Adipose tissue (tissue), 3 donors: ENCODE measurements at regions not wholly inside any gene's neighbourhood (a gene's known extent, or its start where the extent isn't known, plus 50 kb on each side); places are given as distances from the start of the nearest gene placed in this dataset.

ENCODE experiments used
- H3K27ac ChIP-seq: one replicate; pipeline ENCODE4 v1.5.1; 2013; ENCODE audit warnings: low read depth, low read length
- WGBS, 3 donors: extraction: QIAGEN DNeasy Blood & Tissue Kit; methylation state at CpG; one replicate each; pipeline ENCODE4 v1.1.7; 2013; 5-methylcytosine and 5-hydroxymethylcytosine counted together
- donor health status: healthy with polysubstance abuse.
- donor health status: Bipolar disorder and iron deficiency.
- donor health status: healthy.

- no peak overlapping the region for H3K27ac ChIP-seq
- 66 to 97% (median 95%) methylated on average over 2 of the region's 2 CpGs for WGBS, 3 donors
Measured at GRCh38 chr2:217156801-217157200, 296.9 kb upstream of the TNP1 start.

- no peak overlapping the region for H3K27ac ChIP-seq
- 74 to 86% (median 85%) methylated on average over 9 of the region's 9 CpGs for WGBS, 3 donors
Measured at GRCh38 chr2:217154923-217155322, 295.1 kb upstream of the TNP1 start.

- WGBS, 3 donors: 69 to 98% (median 96%) methylated on average over 5 of the region's 5 CpGs
- no peak overlapping the region for H3K27ac ChIP-seq
Measured at GRCh38 chr2:217153510-217153909, 293.6 kb upstream of the TNP1 start.

- no peak overlapping the region for H3K27ac ChIP-seq
- WGBS, 3 donors: 84 to 95% (median 91%) methylated on average over 3 of the region's 3 CpGs
Measured at GRCh38 chr2:217152831-217153230, 293.0 kb upstream of the TNP1 start.

GRCh38 chr2:217151509-217152206 lies 291.8 kb upstream of the TNP1 start:
- H3K27ac ChIP-seq: no peak overlapping the region
- 61 to 86% (median 73%) methylated on average over 10 of the region's 10 CpGs for WGBS, 3 donors

GRCh38 chr2:217150236-217150635 lies 290.4 kb upstream of the TNP1 start:
- no peak overlapping the region for H3K27ac ChIP-seq
- 69 to 85% (median 73%) methylated on average over 4 of the region's 4 CpGs for WGBS, 3 donors

- no peak overlapping the region for H3K27ac ChIP-seq
- 67 to 78% (median 74%) methylated on average over 4 of the region's 4 CpGs for WGBS, 3 donors
Measured at GRCh38 chr2:217149087-217149660, 289.3 kb upstream of the TNP1 start.

- 38 to 80% (median 80%) methylated on average over 2 of the region's 2 CpGs for WGBS, 3 donors
- no peak overlapping the region for H3K27ac ChIP-seq
Measured at GRCh38 chr2:217147818-217148217, 288.0 kb upstream of the TNP1 start.

GRCh38 chr2:217146956-217147355 lies 287.1 kb upstream of the TNP1 start:
- WGBS, 3 donors: 80 to 95% (median 88%) methylated on average over 4 of the region's 4 CpGs
- H3K27ac ChIP-seq: no peak overlapping the region

GRCh38 chr2:217142649-217143266 lies 282.9 kb upstream of the TNP1 start:
- 69 to 83% (median 79%) methylated on average over 3 of the region's 3 CpGs for WGBS, 3 donors
- H3K27ac ChIP-seq: no peak overlapping the region

GRCh38 chr2:217138284-217138683 lies 278.4 kb upstream of the TNP1 start:
- WGBS, 3 donors: 78 to 93% (median 89%) methylated on average over 4 of the region's 4 CpGs
- no peak overlapping the region for H3K27ac ChIP-seq

GRCh38 chr2:217127744-217128143 lies 267.9 kb upstream of the TNP1 start:
- WGBS, 3 donors: 80 to 90% (median 81%) methylated on average over 2 of the region's 2 CpGs
- no peak overlapping the region for H3K27ac ChIP-seq

GRCh38 chr2:217125014-217125413 lies 265.1 kb upstream of the TNP1 start:
- WGBS, 3 donors: 79 to 95% (median 90%) methylated on average over 3 of the region's 3 CpGs
- H3K27ac ChIP-seq: no peak overlapping the region

- WGBS, 3 donors: 79 to 93% (median 93%) methylated on average over 2 of the region's 2 CpGs
- H3K27ac ChIP-seq: no peak overlapping the region
Measured at GRCh38 chr2:217124050-217124449, 264.2 kb upstream of the TNP1 start.

- 91 to 96% (median 94%) methylated on average over 2 of the region's 2 CpGs for WGBS, 3 donors
- no peak overlapping the region for H3K27ac ChIP-seq
Measured at GRCh38 chr2:217121565-217121964, 261.7 kb upstream of the TNP1 start.

- WGBS, 3 donors: 89 to 95% (median 92%) methylated on average over 4 of the region's 4 CpGs
- no peak overlapping the region for H3K27ac ChIP-seq
Measured at GRCh38 chr2:217120429-217120828, 260.6 kb upstream of the TNP1 start.

GRCh38 chr2:217118559-217119284 lies 258.9 kb upstream of the TNP1 start:
- no peak overlapping the region for H3K27ac ChIP-seq
- 81 to 89% (median 89%) methylated on average over 7 of the region's 7 CpGs for WGBS, 3 donors

- WGBS, 3 donors: 71 to 91% (median 81%) methylated on average over 1 of the region's 1 CpG
- no peak overlapping the region for H3K27ac ChIP-seq
Measured at GRCh38 chr2:217117523-217117922, 257.7 kb upstream of the TNP1 start.

- H3K27ac ChIP-seq: no peak overlapping the region
- 65 to 94% (median 89%) methylated on average over 1 of the region's 1 CpG for WGBS, 3 donors
Measured at GRCh38 chr2:217116610-217117009, 256.7 kb upstream of the TNP1 start.
